MM.1S (cell line): ENCODE measurements at regions not wholly inside any gene's neighbourhood (a gene's known extent, or its start where the extent isn't known, plus 50 kb on each side); places are given as distances from the start of the nearest gene placed in this dataset.

Experiments
- DNase-seq: peaks from one replicate; pipeline ENCODE4 v3.0.0-alpha.2; 2015
- H2AFZ ChIP-seq: fragments of 300-600 bp; sonication (generic); 2 replicates; pipeline ENCODE4 v1.6.0; 2016; ENCODE audit warnings: antibody characterized with exemption, low read length
- H3F3A ChIP-seq: fragments of 300-600 bp; sonication (generic); 2 replicates; pipeline ENCODE4 v1.6.1; 2016; ENCODE audit warnings: mild to moderate bottlenecking, antibody characterized with exemption, low read length, moderate library complexity, mixed read lengths; ENCODE audit not compliant: insufficient read depth
- H3K27ac ChIP-seq: fragments of 300-600 bp; sonication (generic); 2 replicates; pipeline ENCODE4 v1.5.1; 2016; ENCODE audit warnings: mild to moderate bottlenecking, low read length
- H3K27me3 ChIP-seq: fragments of 300-600 bp; sonication (generic); replicated peaks from 2 replicates; pipeline ENCODE4 v1.6.0; 2016; ENCODE audit warnings: low read length; ENCODE audit not compliant: insufficient read depth
- H3K36me3 ChIP-seq: fragments of 300-600 bp; sonication (generic); replicated peaks from 2 replicates; pipeline ENCODE4 v1.6.1; 2016; ENCODE audit warnings: mild to moderate bottlenecking, low read length, mixed read lengths; ENCODE audit not compliant: insufficient read depth
- H3K4me1 ChIP-seq: fragments of 300-600 bp; sonication (generic); 2 replicates; pipeline ENCODE4 v1.6.1; 2016; ENCODE audit warnings: low read length, mixed read lengths
- H3K4me2 ChIP-seq: fragments of 300-600 bp; sonication (generic); 2 replicates; pipeline ENCODE4 v1.6.0; 2016; ENCODE audit warnings: low read depth, low read length
- H3K4me3 ChIP-seq: fragments of 300-600 bp; sonication (generic); 2 replicates; pipeline ENCODE4 v1.5.1; 2016; ENCODE audit warnings: low read length, mixed read lengths
- H3K79me2 ChIP-seq: fragments of 300-600 bp; sonication (generic); 2 replicates; pipeline ENCODE4 v1.6.1; 2016; ENCODE audit warnings: mixed run types, low read length, mixed read lengths
- H3K9ac ChIP-seq: fragments of 300-600 bp; sonication (generic); 2 replicates; pipeline ENCODE4 v1.6.1; 2016; ENCODE audit warnings: low read length, mixed read lengths
- H3K9me2 ChIP-seq: fragments of 300-600 bp; sonication (generic); replicated peaks from 2 replicates; pipeline ENCODE4 v1.6.1; 2016; ENCODE audit warnings: mild to moderate bottlenecking, low read length, mixed read lengths; ENCODE audit not compliant: insufficient read depth
- H3K9me3 ChIP-seq: fragments of 300-600 bp; sonication (generic); replicated peaks from 2 replicates; pipeline ENCODE4 v1.6.1; 2016; ENCODE audit warnings: mild to moderate bottlenecking, low read length, mixed read lengths; ENCODE audit not compliant: insufficient read depth
- H4K20me1 ChIP-seq: fragments of 300-600 bp; sonication (generic); 2 replicates; pipeline ENCODE4 v1.6.1; 2016; ENCODE audit warnings: mild to moderate bottlenecking, low read length, moderate library complexity, mixed read lengths; ENCODE audit not compliant: insufficient read depth
- EZH2 ChIP-seq: fragments of 300-600 bp; sonication (generic); optimal IDR thresholded peaks from 2 replicates; pipeline ENCODE3; 2017; ENCODE audit warnings: low read depth, mild to moderate bottlenecking, antibody characterized with exemption, low read length, mixed read lengths
- EZH2phosphoT487 ChIP-seq: fragments of 300-600 bp; sonication (generic); IDR thresholded peaks from 2 replicates; pipeline ENCODE4 v1.6.1; 2018; ENCODE audit warnings: antibody characterized with exemption, low read length
- TF ChIP-seq, protein P1 (sequence below): fragments of 300-600 bp; sonication (generic); IDR thresholded peaks from 2 replicates; pipeline ENCODE4 v1.5.1; 2016; ENCODE audit warnings: antibody characterized with exemption, low read length, mixed read lengths

- no peak overlapping the region for H2AFZ ChIP-seq
- no peaks in the 10 kb centered on the region for H3K36me3 ChIP-seq
Observed at GRCh38 chr4:137384476-137384875, 147.8 kb downstream of the PCDH18 start.

GRCh38 chr4:137378821-137379220 is 153.5 kb downstream of the PCDH18 start:
- Histone ChIP-seq H3K79me2 (no peaks in the 10 kb centered on the region), H3K36me3 (no peaks in the 10 kb centered on the region), H3K9ac (no peak overlapping the region), H2AFZ (no peak overlapping the region), H3K9me3 (no peaks in the 10 kb centered on the region), H3K4me2 (no peak overlapping the region), H3K9me2 (no peaks in the 10 kb centered on the region), H3K27me3 (no peaks in the 10 kb centered on the region), H4K20me1 (no peaks in the 10 kb centered on the region), H3F3A (no peaks in the 10 kb centered on the region), H3K27ac (no peak overlapping the region), H3K4me1 (no peaks in the 10 kb centered on the region), H3K4me3 (no peak overlapping the region)
- no peak for DNase-seq
- TF ChIP-seq, protein P1, sequence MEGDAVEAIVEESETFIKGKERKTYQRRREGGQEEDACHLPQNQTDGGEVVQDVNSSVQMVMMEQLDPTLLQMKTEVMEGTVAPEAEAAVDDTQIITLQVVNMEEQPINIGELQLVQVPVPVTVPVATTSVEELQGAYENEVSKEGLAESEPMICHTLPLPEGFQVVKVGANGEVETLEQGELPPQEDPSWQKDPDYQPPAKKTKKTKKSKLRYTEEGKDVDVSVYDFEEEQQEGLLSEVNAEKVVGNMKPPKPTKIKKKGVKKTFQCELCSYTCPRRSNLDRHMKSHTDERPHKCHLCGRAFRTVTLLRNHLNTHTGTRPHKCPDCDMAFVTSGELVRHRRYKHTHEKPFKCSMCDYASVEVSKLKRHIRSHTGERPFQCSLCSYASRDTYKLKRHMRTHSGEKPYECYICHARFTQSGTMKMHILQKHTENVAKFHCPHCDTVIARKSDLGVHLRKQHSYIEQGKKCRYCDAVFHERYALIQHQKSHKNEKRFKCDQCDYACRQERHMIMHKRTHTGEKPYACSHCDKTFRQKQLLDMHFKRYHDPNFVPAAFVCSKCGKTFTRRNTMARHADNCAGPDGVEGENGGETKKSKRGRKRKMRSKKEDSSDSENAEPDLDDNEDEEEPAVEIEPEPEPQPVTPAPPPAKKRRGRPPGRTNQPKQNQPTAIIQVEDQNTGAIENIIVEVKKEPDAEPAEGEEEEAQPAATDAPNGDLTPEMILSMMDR = no peak

More at GRCh38 chr4:137384476-137384875, 147.8 kb downstream of the PCDH18 start:
- Histone ChIP-seq H3K79me2 (no peaks in the 10 kb centered on the region), H3K4me3 (no peak overlapping the region), H3K9me2 (no peaks in the 10 kb centered on the region), H3K9me3 (no peaks in the 10 kb centered on the region), H3K4me1 (no peaks in the 10 kb centered on the region), H3K27ac (no peak overlapping the region), H4K20me1 (no peaks in the 10 kb centered on the region), H3K4me2 (no peak overlapping the region), H3F3A (no peaks in the 10 kb centered on the region), H3K27me3 (no peaks in the 10 kb centered on the region), H3K9ac (no peak overlapping the region)
- no peak for DNase-seq
- TF ChIP-seq EZH2phosphoT487 = no peak
- no peak for TF ChIP-seq EZH2
- TF ChIP-seq, protein P1 = no peak

DNA sequence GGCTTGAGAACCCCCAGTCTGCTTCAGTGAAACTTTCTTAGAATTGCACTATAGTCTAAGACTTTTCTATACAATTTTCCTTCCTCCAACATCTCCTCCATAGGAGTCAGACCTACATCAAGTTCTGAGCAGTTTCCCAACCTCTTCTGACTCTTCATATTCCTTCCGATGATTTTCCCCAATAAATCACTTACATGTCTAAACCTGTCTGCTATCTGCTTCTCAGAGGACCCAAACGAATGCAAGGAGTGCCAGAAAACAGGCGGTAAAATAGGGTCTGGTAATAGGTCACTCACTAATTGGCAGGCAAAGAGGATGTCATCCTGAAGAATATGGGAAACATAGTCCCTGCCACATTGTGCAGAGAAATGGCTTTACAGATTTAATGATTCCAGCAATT is 153.9 kb downstream of the PCDH18 start:
- H3K4me1 ChIP-seq = no peaks in the 10 kb centered on the region
- no peak overlapping the region for H3K4me3 ChIP-seq
- H3K27me3 ChIP-seq = no peaks in the 10 kb centered on the region
- no peak overlapping the region for H3K9ac ChIP-seq
- H3K9me3 ChIP-seq = no peaks in the 10 kb centered on the region
- H3F3A ChIP-seq = no peaks in the 10 kb centered on the region
- H3K4me2 ChIP-seq = no peak overlapping the region
- TF ChIP-seq EZH2 = no peak
- TF ChIP-seq, protein P1 = no peak
- no peak for TF ChIP-seq EZH2phosphoT487
- no peaks in the 10 kb centered on the region for H3K79me2 ChIP-seq
- H2AFZ ChIP-seq = no peak overlapping the region
- no peaks in the 10 kb centered on the region for H3K9me2 ChIP-seq
- no peak overlapping the region for H3K27ac ChIP-seq
- DNase-seq = no peak
- H4K20me1 ChIP-seq = no peaks in the 10 kb centered on the region
- no peaks in the 10 kb centered on the region for H3K36me3 ChIP-seq

DNA sequence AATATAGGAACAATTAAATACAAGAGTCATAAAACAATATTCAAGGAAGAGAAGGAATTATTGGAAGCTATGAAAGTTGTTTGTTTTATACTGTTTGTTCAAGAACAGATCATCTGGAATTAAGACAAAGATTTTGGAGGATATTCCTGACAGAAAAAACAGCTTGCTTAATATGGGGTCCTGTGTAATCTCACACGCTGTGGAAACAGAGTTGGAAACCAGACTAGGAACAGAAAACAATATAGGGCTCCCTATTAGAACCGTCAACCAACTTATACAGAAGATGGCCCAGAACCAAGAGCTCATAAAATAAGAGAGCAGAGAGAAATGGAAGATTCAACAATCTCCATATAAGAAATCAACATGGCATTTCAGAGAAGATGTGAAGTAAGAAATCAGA is 156.0 kb downstream of the PCDH18 start:
- no peaks in the 10 kb centered on the region for H3K36me3 ChIP-seq
- H3K27ac ChIP-seq = no peak overlapping the region
- no peaks in the 10 kb centered on the region for H4K20me1 ChIP-seq
- H3K4me2 ChIP-seq = no peak overlapping the region
- DNase-seq = no peak
- no peaks in the 10 kb centered on the region for H3K9me3 ChIP-seq
- H3K4me3 ChIP-seq = no peak overlapping the region
- H3K79me2 ChIP-seq = no peaks in the 10 kb centered on the region
- H3K9ac ChIP-seq = no peak overlapping the region
- TF ChIP-seq EZH2 = no peak
- TF ChIP-seq EZH2phosphoT487 = no peak
- TF ChIP-seq, protein P1 = no peak
- no peaks in the 10 kb centered on the region for H3K9me2 ChIP-seq
- no peaks in the 10 kb centered on the region for H3K27me3 ChIP-seq
- H2AFZ ChIP-seq = no peak overlapping the region
- H3K4me1 ChIP-seq = no peaks in the 10 kb centered on the region
- H3F3A ChIP-seq = no peaks in the 10 kb centered on the region
